Ovary (tissue), 3 donors: ENCODE measurements at regions not wholly inside any gene's neighbourhood (a gene's known extent, or its start where the extent isn't known, plus 50 kb on each side); places are given as distances from the start of the nearest gene placed in this dataset.

Experiments
- EP300 ChIP-seq: sonication (generic); formaldehyde crosslinking; IDR thresholded peaks from one replicate; pipeline ENCODE4 v1.6.1; 2017; ENCODE audit warnings: antibody characterized with exemption
- POLR2A ChIP-seq: fragments of 450-650 bp; IDR thresholded peaks from one replicate; pipeline ENCODE4 v1.6.1; 2017; ENCODE audit warnings: antibody characterized with exemption, mild to moderate bottlenecking, moderate library complexity
- TF ChIP-seq, protein P1 (sequence below), 3 donors: fragments of 450-650 bp in 2 of 3; fragments of 200-600 bp in 1 of 3; IDR thresholded peaks; one replicate each; pipeline versions ENCODE4 v1.5.1 to v1.8.0; 2016 to 2022; ENCODE audit warnings: antibody characterized with exemption in 3 of 3, mild to moderate bottlenecking in 1 of 3
- donor health status: DM: no; HTN: no; CAD: no.

DNA sequence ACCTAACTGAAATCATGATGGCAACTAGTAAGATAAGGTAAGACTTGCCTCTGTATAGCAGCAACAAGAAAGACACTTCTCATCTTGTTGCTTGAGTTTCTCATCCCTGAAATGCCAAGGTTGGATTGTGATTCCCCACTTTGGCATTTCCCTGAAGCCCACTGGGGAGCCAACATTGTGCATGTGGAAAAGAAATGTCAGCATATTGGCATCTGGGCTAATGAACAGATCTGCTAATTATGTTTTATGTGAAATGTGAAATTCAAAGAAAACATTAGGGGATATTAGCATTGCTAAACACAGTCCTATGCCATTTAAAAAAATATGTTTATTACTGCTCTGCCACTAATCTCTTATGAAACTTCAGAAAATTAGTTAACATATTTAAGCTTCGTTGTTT, 126.3 kb upstream of the PCSK2 start:
- TF ChIP-seq POLR2A = no peak
- TF ChIP-seq, protein P1, sequence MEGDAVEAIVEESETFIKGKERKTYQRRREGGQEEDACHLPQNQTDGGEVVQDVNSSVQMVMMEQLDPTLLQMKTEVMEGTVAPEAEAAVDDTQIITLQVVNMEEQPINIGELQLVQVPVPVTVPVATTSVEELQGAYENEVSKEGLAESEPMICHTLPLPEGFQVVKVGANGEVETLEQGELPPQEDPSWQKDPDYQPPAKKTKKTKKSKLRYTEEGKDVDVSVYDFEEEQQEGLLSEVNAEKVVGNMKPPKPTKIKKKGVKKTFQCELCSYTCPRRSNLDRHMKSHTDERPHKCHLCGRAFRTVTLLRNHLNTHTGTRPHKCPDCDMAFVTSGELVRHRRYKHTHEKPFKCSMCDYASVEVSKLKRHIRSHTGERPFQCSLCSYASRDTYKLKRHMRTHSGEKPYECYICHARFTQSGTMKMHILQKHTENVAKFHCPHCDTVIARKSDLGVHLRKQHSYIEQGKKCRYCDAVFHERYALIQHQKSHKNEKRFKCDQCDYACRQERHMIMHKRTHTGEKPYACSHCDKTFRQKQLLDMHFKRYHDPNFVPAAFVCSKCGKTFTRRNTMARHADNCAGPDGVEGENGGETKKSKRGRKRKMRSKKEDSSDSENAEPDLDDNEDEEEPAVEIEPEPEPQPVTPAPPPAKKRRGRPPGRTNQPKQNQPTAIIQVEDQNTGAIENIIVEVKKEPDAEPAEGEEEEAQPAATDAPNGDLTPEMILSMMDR (IDR thresholded peaks at IDR 0.05) = no peak
- TF ChIP-seq EP300 = no peak
